ENCODE measurements at regions not wholly inside any gene's neighbourhood (a gene's known extent, or its start where the extent isn't known, plus 50 kb on each side); places are given as distances from the start of the nearest gene placed in this dataset.
"Not testable (repeated sequence)": the region's sequence is repeated elsewhere in the genome, so short reads cannot be mapped to it uniquely, and the experiment has no call there.

DNA sequence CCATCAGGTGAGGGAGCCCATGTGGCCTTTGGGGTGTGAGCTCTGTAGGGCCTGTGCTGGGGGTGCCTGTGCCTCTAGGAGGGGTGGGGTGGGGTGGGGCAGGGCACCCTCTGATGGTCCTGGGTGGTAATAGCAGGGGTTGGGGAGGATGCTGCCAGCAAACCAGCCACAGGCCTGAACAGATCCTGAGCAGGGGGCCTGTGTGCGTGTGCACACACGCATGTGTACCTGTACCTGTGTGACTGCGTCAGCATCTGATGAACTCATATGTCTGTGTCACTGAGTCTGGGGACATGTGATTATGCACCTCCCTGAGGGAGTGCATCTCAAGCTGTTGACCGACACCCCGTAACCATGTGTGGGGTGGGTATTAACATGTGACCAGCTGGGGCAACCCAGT, 182.8 kb upstream of the AKAP13 start:
- not testable (repeated sequence) for TF ChIP-seq SMC3 (IDR thresholded peaks at IDR 0.05; ENCODE audit: low read depth, low read length); CTCF (conservative IDR thresholded peaks at IDR 0.05; ENCODE audit: low read depth, low read length); USF2 (IDR thresholded peaks at IDR 0.05; ENCODE audit: low read depth, low read length); RAD21 (IDR thresholded peaks at IDR 0.05; ENCODE audit: low read length); FOS (IDR thresholded peaks at IDR 0.05; ENCODE audit: low read depth, low read length)

Measured in IMR-90 (cell line).